GM23338 (cell line): ENCODE measurements at regions not wholly inside any gene's neighbourhood (a gene's known extent, or its start where the extent isn't known, plus 50 kb on each side); places are given as distances from the start of the nearest gene placed in this dataset.

ENCODE experiments used
- JUNB ChIP-seq: IDR thresholded peaks from one replicate; pipeline ENCODE4 v1.6.1; 2016; ENCODE audit warnings: antibody characterized with exemption; ENCODE audit not compliant: unreplicated experiment
- POLR2AphosphoS5 ChIP-seq: IDR thresholded peaks from 2 replicates; pipeline ENCODE4 v1.6.1; 2016; ENCODE audit warnings: antibody characterized with exemption, low read depth
- TF ChIP-seq, protein P1 (sequence below), 2 experiments: fragments of 200-600 bp in 1 of 2; sonication (generic) in 1 of 2; conservative IDR thresholded peaks; 2 replicates each; pipeline versions ENCODE4 v1.5.1 to v1.6.1; 2016 to 2017; ENCODE audit warnings: antibody characterized with exemption in 2 of 2, low read depth in 2 of 2, mild to moderate bottlenecking in 2 of 2, moderate library complexity in 1 of 2

DNA sequence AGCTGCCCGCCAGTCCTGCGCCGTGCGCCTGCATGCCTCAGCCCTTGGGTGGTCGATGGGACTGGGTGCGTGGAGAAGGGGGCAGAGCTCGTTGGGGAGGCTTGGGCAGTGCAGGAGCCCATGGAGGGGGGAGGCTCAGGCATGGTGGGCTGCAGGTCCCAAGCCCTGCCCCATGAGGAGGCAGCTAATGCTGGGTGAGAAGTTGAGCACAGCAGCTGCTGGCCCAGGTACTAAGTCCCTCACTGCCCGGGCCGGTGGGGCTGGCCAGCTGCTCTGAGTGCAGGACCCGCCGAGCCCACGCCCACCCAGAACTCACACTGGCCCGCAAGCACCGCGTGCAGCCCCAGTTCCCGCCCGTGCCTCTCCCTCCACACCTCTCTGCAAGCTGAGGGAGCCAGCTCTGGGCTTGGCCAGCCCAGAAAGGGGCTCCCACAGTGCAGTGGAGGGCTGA is 764.3 kb upstream of the TYRP1 start:
- no peak for TF ChIP-seq POLR2AphosphoS5
- no peak for TF ChIP-seq JUNB
- TF ChIP-seq, protein P1, sequence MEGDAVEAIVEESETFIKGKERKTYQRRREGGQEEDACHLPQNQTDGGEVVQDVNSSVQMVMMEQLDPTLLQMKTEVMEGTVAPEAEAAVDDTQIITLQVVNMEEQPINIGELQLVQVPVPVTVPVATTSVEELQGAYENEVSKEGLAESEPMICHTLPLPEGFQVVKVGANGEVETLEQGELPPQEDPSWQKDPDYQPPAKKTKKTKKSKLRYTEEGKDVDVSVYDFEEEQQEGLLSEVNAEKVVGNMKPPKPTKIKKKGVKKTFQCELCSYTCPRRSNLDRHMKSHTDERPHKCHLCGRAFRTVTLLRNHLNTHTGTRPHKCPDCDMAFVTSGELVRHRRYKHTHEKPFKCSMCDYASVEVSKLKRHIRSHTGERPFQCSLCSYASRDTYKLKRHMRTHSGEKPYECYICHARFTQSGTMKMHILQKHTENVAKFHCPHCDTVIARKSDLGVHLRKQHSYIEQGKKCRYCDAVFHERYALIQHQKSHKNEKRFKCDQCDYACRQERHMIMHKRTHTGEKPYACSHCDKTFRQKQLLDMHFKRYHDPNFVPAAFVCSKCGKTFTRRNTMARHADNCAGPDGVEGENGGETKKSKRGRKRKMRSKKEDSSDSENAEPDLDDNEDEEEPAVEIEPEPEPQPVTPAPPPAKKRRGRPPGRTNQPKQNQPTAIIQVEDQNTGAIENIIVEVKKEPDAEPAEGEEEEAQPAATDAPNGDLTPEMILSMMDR (conservative IDR thresholded peaks at IDR 0.05; ENCODE audit: low read depth in 2 of 2) = no peak
